MG63 (cell line): ENCODE measurements at regions not wholly inside any gene's neighbourhood (a gene's known extent, or its start where the extent isn't known, plus 50 kb on each side); places are given as distances from the start of the nearest gene placed in this dataset.

Experiments used
- DNase-seq: peaks from one replicate; pipeline ENCODE4 v3.0.0-alpha.2; 2020
- H3K27me3 ChIP-seq: fragments of 250-450 bp; sonication (Bioruptor Pico); 2 replicates; pipeline ENCODE4 v1.5.1; 2020; ENCODE audit warnings: mild to moderate bottlenecking, moderate library complexity
- H3K36me3 ChIP-seq: fragments of 250-450 bp; sonication (Bioruptor Pico); 2 replicates; pipeline ENCODE4 v1.5.1; 2020; ENCODE audit warnings: mild to moderate bottlenecking, moderate library complexity
- H3K4me3 ChIP-seq: fragments of 250-450 bp; sonication (Bioruptor Pico); 2 replicates; pipeline ENCODE4 v1.5.1; 2020; ENCODE audit warnings: mild to moderate bottlenecking, moderate library complexity
- H3K9me3 ChIP-seq: fragments of 250-450 bp; sonication (Bioruptor Pico); 2 replicates; pipeline ENCODE4 v1.5.1; 2020; ENCODE audit warnings: mild to moderate bottlenecking, moderate library complexity

DNA sequence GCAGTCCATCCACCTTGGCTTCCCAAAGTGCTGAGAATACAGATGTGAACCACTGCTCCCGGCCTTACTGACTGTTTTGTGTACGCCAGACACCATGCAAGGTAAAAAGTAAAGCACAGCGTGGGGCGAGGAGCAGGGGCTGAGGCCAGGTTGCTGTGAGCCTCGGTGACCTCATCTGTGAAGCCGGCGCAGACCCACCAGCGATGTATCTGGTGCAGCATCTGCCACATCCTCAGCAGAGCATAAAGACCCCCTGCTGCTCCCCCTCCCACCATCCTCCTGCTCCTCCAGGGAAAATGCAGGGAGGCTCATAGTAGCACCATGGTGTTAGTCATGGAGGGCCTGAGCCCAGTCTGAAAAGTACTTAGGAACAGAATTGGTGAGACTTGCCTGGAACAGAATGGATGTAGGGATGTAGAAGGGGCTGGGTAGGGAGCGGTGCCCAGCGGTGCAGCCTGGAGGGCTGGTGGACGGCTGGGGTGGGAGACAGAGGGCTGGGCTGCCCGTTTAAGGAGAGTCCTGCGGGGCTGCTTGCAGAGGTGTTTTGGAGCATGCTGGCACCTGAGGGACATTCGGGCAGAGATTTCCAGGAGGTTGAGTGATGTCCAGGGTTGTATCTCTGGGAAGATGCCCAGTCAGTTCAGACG is 462.4 kb downstream of the BRD1 start:
- Histone ChIP-seq H3K9me3 (no peaks in the 10 kb centered on the region), H3K27me3 (peaks cover 16% of the 10 kb centered on the region)
- DNase-seq = no peak

GRCh38 chr22:49364398-49364797 is 463.3 kb downstream of the BRD1 start:
- Histone ChIP-seq H3K9me3 (no peaks in the 10 kb centered on the region), H3K36me3 (no peaks in the 10 kb centered on the region), H3K27me3 (peaks cover 23% of the 10 kb centered on the region), H3K4me3 (no peak overlapping the region)
- no peak for DNase-seq

More for the DNA sequence above, 462.4 kb downstream of the BRD1 start:
- Histone ChIP-seq H3K4me3 (no peak overlapping the region), H3K36me3 (no peaks in the 10 kb centered on the region)

GRCh38 chr22:49363526-49364230 is 464.0 kb downstream of the BRD1 start:
- Histone ChIP-seq H3K9me3 (no peaks in the 10 kb centered on the region), H3K36me3 (no peaks in the 10 kb centered on the region), H3K27me3 (peaks cover 27% of the 10 kb centered on the region), H3K4me3 (no peak overlapping the region)
- no peak for DNase-seq

DNA sequence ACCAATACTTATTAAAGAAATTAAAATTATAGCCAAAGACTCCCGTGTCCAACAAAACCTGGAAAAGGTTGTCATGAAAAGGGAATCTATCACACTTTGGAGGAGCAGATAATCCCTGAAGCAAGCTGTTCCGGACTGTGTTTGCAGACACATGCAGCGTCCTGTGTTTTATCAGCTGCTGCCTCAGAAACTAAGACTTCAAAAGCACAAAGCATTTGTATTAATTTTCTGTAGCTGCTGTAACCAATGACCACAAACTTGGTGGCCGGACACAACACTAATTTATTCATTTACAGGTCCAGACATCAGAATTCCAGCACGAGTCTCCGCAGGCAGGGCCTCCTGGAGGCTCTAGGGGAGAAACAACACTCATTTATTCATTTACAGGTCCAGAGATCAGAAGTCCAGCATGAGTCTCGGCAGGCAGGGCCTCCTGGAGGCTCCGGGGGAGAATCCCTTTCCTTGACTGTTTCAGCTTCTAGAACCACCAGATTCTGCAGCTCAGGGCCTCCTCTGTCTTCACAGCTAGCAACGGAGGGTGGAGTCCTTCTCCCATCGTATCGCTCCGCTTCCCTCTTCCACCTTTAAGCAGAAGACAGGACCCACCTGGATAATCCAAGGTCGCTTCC is 465.3 kb downstream of the BRD1 start:
- Histone ChIP-seq H3K27me3 (peaks cover 30% of the 10 kb centered on the region), H3K4me3 (no peak overlapping the region), H3K36me3 (no peaks in the 10 kb centered on the region), H3K9me3 (no peaks in the 10 kb centered on the region)
- DNase-seq = no peak

DNA sequence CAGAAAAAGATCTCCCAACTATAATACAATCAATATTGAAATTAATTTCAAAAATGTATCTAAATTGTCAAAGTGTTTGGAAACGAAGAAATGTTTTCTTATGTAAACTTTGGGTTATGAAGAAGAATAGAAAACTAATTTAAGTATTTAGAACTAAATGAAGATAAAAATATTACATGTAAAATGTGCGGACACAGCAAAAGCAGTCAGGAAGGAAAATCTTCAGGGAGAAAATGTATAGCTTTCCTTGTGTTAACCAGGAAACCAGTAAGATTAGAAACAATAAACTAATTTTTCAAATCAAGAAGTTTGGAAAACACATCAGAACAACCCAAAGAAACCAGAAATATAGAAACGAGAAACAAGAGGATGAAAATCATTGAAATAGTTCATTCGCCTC is 466.5 kb downstream of the BRD1 start:
- Histone ChIP-seq H3K27me3 (peaks cover 41% of the 10 kb centered on the region), H3K4me3 (no peak overlapping the region), H3K36me3 (no peaks in the 10 kb centered on the region), H3K9me3 (no peaks in the 10 kb centered on the region)
- DNase-seq = no peak

DNA sequence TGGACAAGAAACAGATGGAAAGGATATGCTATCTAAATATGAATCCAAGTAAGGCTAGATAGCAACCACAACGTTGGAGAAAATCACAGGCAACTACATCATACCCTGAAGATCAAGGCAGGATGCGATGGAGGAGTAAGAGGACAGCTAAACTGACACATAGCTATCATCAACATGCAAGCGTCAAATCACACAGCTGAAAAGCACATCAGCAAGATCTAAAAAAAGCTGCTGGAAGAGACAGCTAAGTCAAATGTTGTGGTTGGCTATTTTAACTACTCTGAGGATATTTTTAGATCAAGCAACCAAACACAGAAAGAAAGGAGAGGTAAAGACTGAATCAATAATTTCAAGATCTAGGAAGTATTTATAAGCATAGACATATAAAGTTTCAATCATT is 466.9 kb downstream of the BRD1 start:
- Histone ChIP-seq H3K36me3 (no peaks in the 10 kb centered on the region), H3K9me3 (no peaks in the 10 kb centered on the region), H3K4me3 (no peak overlapping the region), H3K27me3 (peaks cover 41% of the 10 kb centered on the region)
- no peak for DNase-seq

DNA sequence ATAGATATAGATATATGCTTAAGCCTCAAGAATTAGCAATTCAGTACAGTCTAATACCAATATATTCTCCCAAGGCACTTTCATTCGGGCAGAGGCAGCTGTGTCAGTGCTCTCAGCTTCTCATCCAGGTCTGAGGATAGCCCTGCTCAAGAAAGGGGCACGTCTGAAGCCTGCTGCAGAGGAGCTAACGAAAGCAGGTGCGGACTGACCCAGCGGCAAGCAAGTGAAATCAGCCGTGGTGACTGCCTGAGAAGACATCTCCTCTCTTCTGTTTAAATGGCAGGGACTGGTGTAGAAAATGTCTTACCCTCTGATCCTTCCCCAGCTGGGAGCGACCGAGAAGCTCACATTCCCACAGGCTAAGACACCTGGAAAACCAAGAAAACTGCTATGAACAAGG is 468.6 kb downstream of the BRD1 start:
- Histone ChIP-seq H3K9me3 (no peaks in the 10 kb centered on the region), H3K27me3 (peaks cover 52% of the 10 kb centered on the region), H3K36me3 (no peaks in the 10 kb centered on the region), H3K4me3 (no peak overlapping the region)
- DNase-seq = no peak

DNA sequence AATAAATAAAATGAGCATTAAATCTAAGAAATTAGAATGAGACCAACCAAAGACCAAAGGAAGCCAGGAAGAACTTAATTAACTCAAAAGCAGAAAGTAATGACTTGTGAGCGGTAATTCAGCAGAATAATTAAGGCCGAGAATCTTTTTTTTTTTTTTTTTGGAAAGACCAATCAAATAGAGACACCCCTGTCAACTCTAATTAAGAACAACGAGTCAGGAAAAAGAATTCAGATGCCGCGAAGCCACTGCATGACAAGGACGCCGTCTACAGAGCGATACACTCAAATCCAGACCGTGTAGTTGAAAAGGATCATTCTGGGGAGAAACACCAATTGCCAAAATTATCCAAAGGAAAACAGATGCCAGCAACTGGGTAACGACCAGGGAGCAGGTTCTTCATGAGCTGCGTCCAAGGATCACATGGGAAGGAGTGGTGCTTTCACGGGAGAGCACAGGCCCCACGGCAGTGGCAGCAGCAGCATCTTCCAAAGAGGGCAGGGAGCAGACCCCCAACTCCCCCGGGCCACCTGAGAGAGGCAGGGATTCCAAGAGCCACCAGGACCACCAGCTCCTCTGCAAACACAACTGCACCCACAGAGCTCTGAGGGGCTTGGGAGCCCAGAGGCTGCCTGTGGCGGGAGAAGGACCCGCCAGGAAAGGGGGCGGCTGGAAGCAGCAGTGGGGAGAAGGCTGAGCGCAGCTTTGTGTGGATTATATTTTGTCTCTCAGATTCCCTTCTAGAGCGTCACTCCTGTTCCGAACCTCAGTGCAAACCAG is 469.8 kb downstream of the BRD1 start:
- Histone ChIP-seq H3K4me3 (no peak overlapping the region), H3K27me3 (peaks cover 52% of the 10 kb centered on the region), H3K36me3 (no peaks in the 10 kb centered on the region), H3K9me3 (no peaks in the 10 kb centered on the region)
- no peak for DNase-seq

- H3K36me3 ChIP-seq = no peaks in the 10 kb centered on the region
Observed at GRCh38 chr22:49356428-49356827, 471.2 kb downstream of the BRD1 start.

GRCh38 chr22:49355211-49355920 is 472.3 kb downstream of the BRD1 start:
- Histone ChIP-seq H3K9me3 (no peaks in the 10 kb centered on the region), H3K36me3 (no peaks in the 10 kb centered on the region), H3K27me3 (peaks cover 36% of the 10 kb centered on the region), H3K4me3 (no peak overlapping the region)
- DNase-seq = no peak

More at GRCh38 chr22:49356428-49356827, 471.2 kb downstream of the BRD1 start:
- Histone ChIP-seq H3K9me3 (no peaks in the 10 kb centered on the region), H3K4me3 (no peak overlapping the region), H3K27me3 (peaks cover 40% of the 10 kb centered on the region)
- DNase-seq = no peak

GRCh38 chr22:49354516-49355210 is 473.0 kb downstream of the BRD1 start:
- Histone ChIP-seq H3K36me3 (no peaks in the 10 kb centered on the region), H3K4me3 (no peak overlapping the region), H3K27me3 (peaks cover 29% of the 10 kb centered on the region), H3K9me3 (no peaks in the 10 kb centered on the region)
- DNase-seq = no peak

DNA sequence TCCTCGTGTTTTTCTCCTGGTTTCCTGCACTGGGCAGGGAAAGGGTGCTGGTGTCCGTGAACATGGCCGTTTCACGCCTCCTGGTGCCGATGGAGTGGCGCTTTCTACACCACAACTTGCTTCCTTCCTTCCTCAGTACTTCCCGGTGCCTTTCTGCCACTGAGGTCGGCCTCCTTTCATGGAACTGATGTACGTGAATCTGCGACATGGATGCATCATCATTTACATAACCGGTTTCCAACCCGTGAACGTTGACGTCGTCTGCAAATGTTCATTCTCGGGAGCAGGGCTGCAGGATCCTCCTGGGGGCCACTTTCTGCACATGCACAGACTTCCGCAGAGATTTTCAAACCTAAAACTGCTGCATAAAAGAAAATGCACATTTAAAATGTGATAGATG is 474.4 kb downstream of the BRD1 start:
- H3K27me3 ChIP-seq = peaks cover 22% of the 10 kb centered on the region
- no peaks in the 10 kb centered on the region for H3K9me3 ChIP-seq
- H3K36me3 ChIP-seq = no peaks in the 10 kb centered on the region
- no peak overlapping the region for H3K4me3 ChIP-seq
- no peak for DNase-seq

GRCh38 chr22:49352361-49353169 is 475.1 kb downstream of the BRD1 start:
- no peaks in the 10 kb centered on the region for H3K9me3 ChIP-seq

GRCh38 chr22:49351761-49352227 is 475.9 kb downstream of the BRD1 start:
- H3K9me3 ChIP-seq = no peaks in the 10 kb centered on the region

More at GRCh38 chr22:49352361-49353169, 475.1 kb downstream of the BRD1 start:
- no peak for DNase-seq
- H3K4me3 ChIP-seq = no peak overlapping the region
- no peaks in the 10 kb centered on the region for H3K36me3 ChIP-seq
- peaks cover 22% of the 10 kb centered on the region for H3K27me3 ChIP-seq

GRCh38 chr22:49350441-49351121 is 477.1 kb downstream of the BRD1 start:
- DNase-seq = peak; percentile 16
- Histone ChIP-seq H3K4me3 (no peak overlapping the region), H3K9me3 (no peaks in the 10 kb centered on the region), H3K27me3 (peaks cover 10% of the 10 kb centered on the region), H3K36me3 (no peaks in the 10 kb centered on the region)

More at GRCh38 chr22:49351761-49352227, 475.9 kb downstream of the BRD1 start:
- H3K36me3 ChIP-seq = no peaks in the 10 kb centered on the region
- H3K4me3 ChIP-seq = no peak overlapping the region
- DNase-seq = no peak
- H3K27me3 ChIP-seq = peaks cover 17% of the 10 kb centered on the region
